GM23338 (cell line): ENCODE measurements at regions not wholly inside any gene's neighbourhood (a gene's known extent, or its start where the extent isn't known, plus 50 kb on each side); places are given as distances from the start of the nearest gene placed in this dataset.

Experiments
- ATAC-seq: fragments of 200-7000 bp; cut with Tn5 transposase; 3 replicates; pipeline ENCODE4 v1.9.1; 2020
- DNase-seq: peaks from one replicate; pipeline ENCODE4 v3.0.0-alpha.2; 2015; ENCODE audit warnings: low spot score
- H2AFZ ChIP-seq: fragments of 200-600 bp; sonication (generic); 2 replicates; pipeline ENCODE4 v1.8.0; 2016; ENCODE audit warnings: antibody characterized with exemption, mild to moderate bottlenecking, moderate library complexity
- H3F3A ChIP-seq: fragments of 200-600 bp; sonication (generic); replicated peaks from 2 replicates; pipeline ENCODE4 v1.8.0; 2017; ENCODE audit warnings: antibody characterized with exemption, mixed run types, low read depth
- H3K27ac ChIP-seq: fragments of 200-600 bp; sonication (generic); 2 replicates; pipeline ENCODE4 v1.6.1; 2016; ENCODE audit warnings: low read depth
- H3K27me3 ChIP-seq: fragments of 200-600 bp; sonication (generic); 2 replicates; pipeline ENCODE4 v1.8.0; 2016; ENCODE audit warnings: mild to moderate bottlenecking, mixed run types, moderate library complexity; ENCODE audit not compliant: insufficient read depth
- H3K36me3 ChIP-seq: fragments of 200-600 bp; sonication (generic); 2 replicates; pipeline ENCODE4 v1.8.0; 2016; ENCODE audit warnings: mild to moderate bottlenecking; ENCODE audit not compliant: insufficient read depth
- H3K4me1 ChIP-seq: fragments of 200-600 bp; sonication (generic); 2 replicates; pipeline ENCODE4 v1.8.0; 2016; ENCODE audit warnings: mild to moderate bottlenecking, moderate library complexity; ENCODE audit not compliant: insufficient read depth
- H3K4me2 ChIP-seq: fragments of 200-600 bp; sonication (generic); 2 replicates; pipeline ENCODE4 v1.7.1; 2017; ENCODE audit warnings: mixed run types
- H3K4me3 ChIP-seq: fragments of 200-600 bp; sonication (generic); 2 replicates; pipeline ENCODE4 v1.6.1; 2016; ENCODE audit warnings: mixed run types
- H3K79me2 ChIP-seq: fragments of 200-600 bp; sonication (generic); replicated peaks from 2 replicates; pipeline ENCODE4 v1.8.0; 2017; ENCODE audit warnings: mild to moderate bottlenecking; ENCODE audit not compliant: insufficient read depth
- H3K9me2 ChIP-seq: fragments of 200-600 bp; sonication (generic); 2 replicates; pipeline ENCODE4 v1.8.0; 2017; ENCODE audit not compliant: insufficient read depth
- H4K20me1 ChIP-seq: fragments of 200-600 bp; sonication (generic); replicated peaks from 2 replicates; pipeline ENCODE4 v1.8.0; 2017; ENCODE audit warnings: mild to moderate bottlenecking; ENCODE audit not compliant: insufficient read depth
- H3K27ac Mint-ChIP-seq: 2 replicates; pipeline ENCODE4 v1.8.0; 2020; ENCODE audit warnings: inconsistent platforms, mild to moderate bottlenecking, moderate library complexity, mixed read lengths
- H3K27me3 Mint-ChIP-seq: 3 replicates; pipeline ENCODE4 v1.8.0; 2022; ENCODE audit warnings: low read depth, mild to moderate bottlenecking, moderate library complexity, mixed read lengths, inconsistent platforms; ENCODE audit not compliant: insufficient read depth, poor library complexity
- H3K36me3 Mint-ChIP-seq: 3 replicates; pipeline ENCODE4 v1.8.0; 2021; ENCODE audit warnings: low read depth, mild to moderate bottlenecking, inconsistent platforms, moderate library complexity, mixed read lengths
- H3K4me1 Mint-ChIP-seq: 3 replicates; pipeline ENCODE4 v1.8.0; 2020; ENCODE audit warnings: mild to moderate bottlenecking, inconsistent platforms, mixed read lengths
- H3K4me3 Mint-ChIP-seq: 3 replicates; pipeline ENCODE4 v1.8.0; 2021; ENCODE audit warnings: moderate library complexity, mild to moderate bottlenecking, inconsistent platforms, mixed read lengths
- H3K9me3 Mint-ChIP-seq: 3 replicates; pipeline ENCODE4 v1.8.0; 2020; ENCODE audit warnings: moderate library complexity, mild to moderate bottlenecking, inconsistent platforms, mixed read lengths
- CREB1 ChIP-seq: fragments of 250-450 bp; sonication (Bioruptor Pico); IDR thresholded peaks from 2 replicates; pipeline ENCODE4 v1.5.0; 2020; ENCODE audit warnings: low read depth, mild to moderate bottlenecking, moderate library complexity
- ETS1 ChIP-seq: IDR thresholded peaks from 2 replicates; pipeline ENCODE4 v1.6.1; 2016; ENCODE audit warnings: antibody characterized with exemption
- EZH2 ChIP-seq: fragments of 200-600 bp; sonication (generic); IDR thresholded peaks from one replicate; pipeline ENCODE4 v1.8.0; 2017; ENCODE audit warnings: antibody characterized with exemption, mild to moderate bottlenecking, low read depth; ENCODE audit not compliant: unreplicated experiment
- JUNB ChIP-seq: IDR thresholded peaks from one replicate; pipeline ENCODE4 v1.6.1; 2016; ENCODE audit warnings: antibody characterized with exemption; ENCODE audit not compliant: unreplicated experiment
- NANOG ChIP-seq: IDR thresholded peaks from 2 replicates; pipeline ENCODE4 v1.6.1; 2016; ENCODE audit warnings: antibody characterized with exemption, borderline replicate concordance
- POLR2AphosphoS5 ChIP-seq: IDR thresholded peaks from 2 replicates; pipeline ENCODE4 v1.6.1; 2016; ENCODE audit warnings: antibody characterized with exemption, low read depth
- REST ChIP-seq: IDR thresholded peaks from one replicate; pipeline ENCODE4 v1.6.1; 2018; ENCODE audit warnings: antibody characterized with exemption; ENCODE audit not compliant: unreplicated experiment
- STAT1 ChIP-seq: IDR thresholded peaks from one replicate; pipeline ENCODE4 v1.6.1; 2016; ENCODE audit warnings: antibody characterized with exemption; ENCODE audit not compliant: unreplicated experiment
- ZNF114 ChIP-seq: fragments of 250-450 bp; sonication (Bioruptor Pico); IDR thresholded peaks from 2 replicates; pipeline ENCODE4 v1.5.0; 2020; ENCODE audit warnings: mild to moderate bottlenecking, moderate library complexity
- ZNF462 ChIP-seq: fragments of 250-450 bp; sonication (Bioruptor Pico); IDR thresholded peaks from 2 replicates; pipeline ENCODE4 v1.5.0; 2020; ENCODE audit warnings: mild to moderate bottlenecking, moderate library complexity

- no peak for TF ChIP-seq ZNF462 (CRISPR knock-in tag)
- TF ChIP-seq REST = no peak
Measured at GRCh38 chr4:100780126-100780525, 262.3 kb upstream of the EMCN start (continued).

- ATAC-seq (no peak), DNase-seq (no peak)
- peaks cover 3% of the 10 kb centered on the region for H3K9me3 Mint-ChIP-seq
- H3K4me1 ChIP-seq = no peaks in the 10 kb centered on the region
- no peak overlapping the region; the same call in 1 of the 2 replicates for H3K27ac Mint-ChIP-seq
- H3K4me3 Mint-ChIP-seq = no peak overlapping the region
- H3K27ac ChIP-seq = no peak overlapping the region
- no peak overlapping the region for H3K4me3 ChIP-seq
- no peaks in the 10 kb centered on the region for H3K36me3 Mint-ChIP-seq
- no peaks in the 10 kb centered on the region for H3K4me1 Mint-ChIP-seq
- H3K27me3 Mint-ChIP-seq = peaks cover 2% of the 10 kb centered on the region
- no peak overlapping the region for H2AFZ ChIP-seq
- no peaks in the 10 kb centered on the region for H4K20me1 ChIP-seq
- no peaks in the 10 kb centered on the region for H3F3A ChIP-seq
- H3K9me2 ChIP-seq = 0 out of 2 replicates have a peak, but pooled peaks cover 3% of the 10 kb centered on the region
- H3K79me2 ChIP-seq = no peaks in the 10 kb centered on the region
- no peaks in the 10 kb centered on the region for H3K27me3 ChIP-seq
- H3K36me3 ChIP-seq = no peaks in the 10 kb centered on the region
- H3K4me2 ChIP-seq = no peak overlapping the region
- TF ChIP-seq POLR2AphosphoS5 (no peak), CREB1 (CRISPR knock-in tag) (no peak), JUNB (no peak), STAT1 (no peak), REST (no peak), ETS1 (no peak), EZH2 (no peak), NANOG (no peak), ZNF114 (no peak)
Measured at GRCh38 chr4:100778431-100778830, 260.6 kb upstream of the EMCN start.
